H1 (cell line): ENCODE measurements at regions not wholly inside any gene's neighbourhood (a gene's known extent, or its start where the extent isn't known, plus 50 kb on each side); places are given as distances from the start of the nearest gene placed in this dataset.

Experiments
- BRCA1 ChIP-seq: IDR thresholded peaks from 2 replicates; pipeline ENCODE4 v1.6.1; 2012; ENCODE audit warnings: low read depth, low read length, improper control_type of control experiment
- CHD7 ChIP-seq: fragments of 300-600 bp; sonication (generic); IDR thresholded peaks from 2 replicates; pipeline ENCODE4 v1.7.1; 2012; ENCODE audit warnings: low read length, moderate library complexity, mild to moderate bottlenecking, inconsistent platforms; ENCODE audit not compliant: insufficient replicate concordance
- CREB1 ChIP-seq: IDR thresholded peaks from 2 replicates; pipeline ENCODE4 v1.6.1; 2012; ENCODE audit warnings: inconsistent platforms
- FOSL1 ChIP-seq: IDR thresholded peaks from 2 replicates; pipeline ENCODE4 v1.6.1; 2011; ENCODE audit warnings: mild to moderate bottlenecking, low read depth, low read length, moderate library complexity; ENCODE audit not compliant: insufficient read depth
- MAFK ChIP-seq: IDR thresholded peaks from 2 replicates; pipeline ENCODE4 v1.6.1; 2012; ENCODE audit warnings: low read depth, mild to moderate bottlenecking, improper control_type of control experiment, low read length
- SP4 ChIP-seq: IDR thresholded peaks from 2 replicates; pipeline ENCODE4 v1.6.1; 2012; ENCODE audit warnings: low read length, inconsistent platforms
- SRF ChIP-seq: IDR thresholded peaks from 2 replicates; pipeline ENCODE4 v1.6.1; 2011; ENCODE audit warnings: mild to moderate bottlenecking, low read depth, low read length, moderate library complexity
- YY1 ChIP-seq: IDR thresholded peaks from 2 replicates; pipeline ENCODE4 v1.6.1; 2011; ENCODE audit warnings: low read depth, mild to moderate bottlenecking, low read length

DNA sequence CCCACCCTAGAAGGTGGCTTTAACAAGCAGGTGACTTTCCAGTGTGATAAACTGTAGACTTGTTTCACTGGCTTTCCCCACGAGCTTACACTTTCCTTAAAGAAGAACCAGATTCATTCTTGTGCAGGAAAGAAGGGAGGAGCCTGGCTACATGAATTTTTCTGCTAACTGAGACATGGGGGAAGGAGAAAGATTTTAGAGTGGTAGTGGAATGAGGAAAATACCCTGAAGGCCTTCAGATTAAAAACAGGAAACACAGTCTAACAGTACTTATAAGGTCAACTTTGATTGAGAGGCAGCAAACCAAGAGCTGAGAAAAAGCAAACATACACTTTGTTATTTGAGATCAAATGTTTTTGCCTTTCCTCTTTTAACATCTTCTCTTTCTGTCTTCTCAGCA lies 640.9 kb upstream of the PLXNA2 start (continued):
- TF ChIP-seq CHD7, result no peak
- TF ChIP-seq CREB1, result no peak
- TF ChIP-seq FOSL1, result no peak
- TF ChIP-seq SRF, result no peak
- no peak for TF ChIP-seq SP4
- no peak for TF ChIP-seq YY1
- TF ChIP-seq BRCA1, result no peak
- TF ChIP-seq MAFK, result no peak
